Activated naive CD8-positive, alpha-beta T cell (primary cell): ENCODE measurements at regions not wholly inside any gene's neighbourhood (a gene's known extent, or its start where the extent isn't known, plus 50 kb on each side); places are given as distances from the start of the nearest gene placed in this dataset.
A peak's percentile ranks its signal among the peaks of the same experiment; 100 is the strongest.

Source experiments
- H3K27ac Mint-ChIP-seq: one replicate; pipeline ENCODE4 v1.8.0; 2021; ENCODE audit warnings: mixed read lengths
- H3K27me3 Mint-ChIP-seq: one replicate; pipeline ENCODE4 v1.8.0; 2021; ENCODE audit warnings: mixed read lengths
- H3K36me3 Mint-ChIP-seq: one replicate; pipeline ENCODE4 v1.8.0; 2021; ENCODE audit warnings: mixed read lengths
- H3K4me1 Mint-ChIP-seq: one replicate; pipeline ENCODE4 v1.8.0; 2021; ENCODE audit warnings: low read depth, mixed read lengths
- H3K4me3 Mint-ChIP-seq: one replicate; pipeline ENCODE4 v1.8.0; 2021; ENCODE audit warnings: mild to moderate bottlenecking, mixed read lengths
- H3K9me3 Mint-ChIP-seq: one replicate; pipeline ENCODE4 v1.8.0; 2021; ENCODE audit warnings: low read depth, mixed read lengths

GRCh38 chr5:40385544-40385943, 294.2 kb upstream of the PTGER4 start:
- Mint-ChIP-seq H3K27me3 (no peaks in the 10 kb centered on the region), H3K4me3 (peak overlapping the region; percentile 18), H3K27ac (peak overlapping the region; percentile 93), H3K4me1 (peaks cover 82% of the 10 kb centered on the region), H3K36me3 (peaks cover 2% of the 10 kb centered on the region), H3K9me3 (no peaks in the 10 kb centered on the region)

- Mint-ChIP-seq H3K27me3 (no peaks in the 10 kb centered on the region), H3K27ac (peak overlapping the region; percentile 93), H3K4me1 (peaks cover 80% of the 10 kb centered on the region), H3K9me3 (no peaks in the 10 kb centered on the region), H3K36me3 (peaks cover 5% of the 10 kb centered on the region), H3K4me3 (peak overlapping the region; percentile 59)
Observed at GRCh38 chr5:40384782-40385390, 294.8 kb upstream of the PTGER4 start.

- Mint-ChIP-seq H3K27me3 (no peaks in the 10 kb centered on the region), H3K36me3 (peaks cover 5% of the 10 kb centered on the region), H3K4me3 (peak overlapping the region; percentile 59), H3K4me1 (peaks cover 77% of the 10 kb centered on the region), H3K9me3 (no peaks in the 10 kb centered on the region), H3K27ac (peak overlapping the region; percentile 93)
Observed at GRCh38 chr5:40383749-40384651, 295.7 kb upstream of the PTGER4 start.

GRCh38 chr5:40381676-40382363, 297.9 kb upstream of the PTGER4 start:
- Mint-ChIP-seq H3K9me3 (peaks cover 8% of the 10 kb centered on the region), H3K4me3 (peak overlapping the region; percentile 38), H3K27me3 (no peaks in the 10 kb centered on the region), H3K4me1 (peaks cover 82% of the 10 kb centered on the region), H3K27ac (peak overlapping the region; percentile 85), H3K36me3 (peaks cover 5% of the 10 kb centered on the region)

GRCh38 chr5:40381016-40381415, 298.7 kb upstream of the PTGER4 start:
- Mint-ChIP-seq H3K36me3 (peaks cover 5% of the 10 kb centered on the region), H3K9me3 (peaks cover 8% of the 10 kb centered on the region), H3K27me3 (no peaks in the 10 kb centered on the region), H3K4me3 (no peak overlapping the region), H3K4me1 (peaks cover 78% of the 10 kb centered on the region), H3K27ac (peak overlapping the region; percentile 85)

- peak overlapping the region; percentile 1 for H3K4me3 Mint-ChIP-seq
- H3K9me3 Mint-ChIP-seq, result peaks cover 8% of the 10 kb centered on the region
- peaks cover 54% of the 10 kb centered on the region for H3K4me1 Mint-ChIP-seq
Observed at GRCh38 chr5:40378396-40379177, 301.1 kb upstream of the PTGER4 start.

GRCh38 chr5:40376566-40376965, 303.1 kb upstream of the PTGER4 start:
- Mint-ChIP-seq H3K9me3 (peaks cover 8% of the 10 kb centered on the region), H3K4me1 (peaks cover 35% of the 10 kb centered on the region), H3K36me3 (peaks cover 5% of the 10 kb centered on the region), H3K27me3 (no peaks in the 10 kb centered on the region), H3K4me3 (no peak overlapping the region), H3K27ac (no peak overlapping the region)

More at GRCh38 chr5:40378396-40379177, 301.1 kb upstream of the PTGER4 start:
- H3K36me3 Mint-ChIP-seq, result peaks cover 5% of the 10 kb centered on the region
- H3K27me3 Mint-ChIP-seq, result no peaks in the 10 kb centered on the region
- peak overlapping the region; percentile 82 for H3K27ac Mint-ChIP-seq

- peaks cover 14% of the 10 kb centered on the region for H3K9me3 Mint-ChIP-seq
- H3K27me3 Mint-ChIP-seq, result no peaks in the 10 kb centered on the region
- peaks cover 3% of the 10 kb centered on the region for H3K36me3 Mint-ChIP-seq
- no peak overlapping the region for H3K27ac Mint-ChIP-seq
- no peak overlapping the region for H3K4me3 Mint-ChIP-seq
- peaks cover 22% of the 10 kb centered on the region for H3K4me1 Mint-ChIP-seq
Observed at GRCh38 chr5:40374853-40375252, 304.9 kb upstream of the PTGER4 start.

GRCh38 chr5:40368200-40368599, 311.5 kb upstream of the PTGER4 start:
- H3K4me3 Mint-ChIP-seq, result no peak overlapping the region
- peaks cover 14% of the 10 kb centered on the region for H3K4me1 Mint-ChIP-seq
- no peak overlapping the region for H3K27ac Mint-ChIP-seq
- H3K9me3 Mint-ChIP-seq, result peaks cover 6% of the 10 kb centered on the region
- H3K27me3 Mint-ChIP-seq, result no peaks in the 10 kb centered on the region
- peaks cover 3% of the 10 kb centered on the region for H3K36me3 Mint-ChIP-seq

- Mint-ChIP-seq H3K4me3 (no peak overlapping the region), H3K27me3 (no peaks in the 10 kb centered on the region), H3K4me1 (peaks cover 14% of the 10 kb centered on the region), H3K9me3 (peaks cover 6% of the 10 kb centered on the region), H3K36me3 (peaks cover 6% of the 10 kb centered on the region), H3K27ac (no peak overlapping the region)
Observed at GRCh38 chr5:40367255-40367654, 312.5 kb upstream of the PTGER4 start.

GRCh38 chr5:40365342-40366330, 314.1 kb upstream of the PTGER4 start:
- no peak overlapping the region for H3K27ac Mint-ChIP-seq

GRCh38 chr5:40364441-40364840, 315.3 kb upstream of the PTGER4 start:
- Mint-ChIP-seq H3K36me3 (peaks cover 6% of the 10 kb centered on the region), H3K4me3 (no peak overlapping the region), H3K27me3 (no peaks in the 10 kb centered on the region), H3K9me3 (no peaks in the 10 kb centered on the region), H3K27ac (no peak overlapping the region), H3K4me1 (peaks cover 14% of the 10 kb centered on the region)

More at GRCh38 chr5:40365342-40366330, 314.1 kb upstream of the PTGER4 start:
- peaks cover 6% of the 10 kb centered on the region for H3K36me3 Mint-ChIP-seq
- no peak overlapping the region for H3K4me3 Mint-ChIP-seq
- H3K9me3 Mint-ChIP-seq, result peaks cover 3% of the 10 kb centered on the region
- H3K4me1 Mint-ChIP-seq, result peaks cover 14% of the 10 kb centered on the region
- no peaks in the 10 kb centered on the region for H3K27me3 Mint-ChIP-seq

GRCh38 chr5:40361378-40361777, 318.3 kb upstream of the PTGER4 start:
- Mint-ChIP-seq H3K27ac (no peak overlapping the region), H3K4me3 (no peak overlapping the region), H3K4me1 (peaks cover 3% of the 10 kb centered on the region), H3K9me3 (no peaks in the 10 kb centered on the region), H3K27me3 (no peaks in the 10 kb centered on the region), H3K36me3 (peaks cover 6% of the 10 kb centered on the region)
